SK-N-SH treated with all-trans-retinoic acid at 6 μM for 48 hours (cell line): ENCODE measurements at regions not wholly inside any gene's neighbourhood (a gene's known extent, or its start where the extent isn't known, plus 50 kb on each side); places are given as distances from the start of the nearest gene placed in this dataset.

Experiments
- BACH2 ChIP-seq: fragments of 250-450 bp; sonication (Bioruptor Pico); IDR thresholded peaks from 2 replicates; pipeline ENCODE4 v1.9.0; 2021; ENCODE audit warnings: mild to moderate bottlenecking, borderline replicate concordance
- ISL1 ChIP-seq: fragments of 250-450 bp; sonication (Bioruptor Pico); IDR thresholded peaks from 2 replicates; pipeline ENCODE4 v2.1.2; 2022; ENCODE audit warnings: mild to moderate bottlenecking, moderate library complexity
- ZFP3 ChIP-seq: fragments of 250-450 bp; sonication (Bioruptor Pico); IDR thresholded peaks from 2 replicates; pipeline ENCODE4 v1.5.0; 2020; ENCODE audit warnings: mild to moderate bottlenecking, moderate library complexity
- ZFP30 ChIP-seq: fragments of 450-650 bp; formaldehyde crosslinking; IDR thresholded peaks from 2 replicates; pipeline ENCODE4 v1.5.0; 2022; ENCODE audit warnings: mild to moderate bottlenecking, moderate library complexity
- ZNF70 ChIP-seq: fragments of 450-650 bp; formaldehyde crosslinking; IDR thresholded peaks from 2 replicates; pipeline ENCODE4 v1.5.0; 2020; ENCODE audit warnings: mild to moderate bottlenecking, moderate library complexity
- TF ChIP-seq, protein P1 (sequence below): fragments of 250-450 bp; sonication (Bioruptor Pico); IDR thresholded peaks from 2 replicates; pipeline ENCODE4 v1.5.0; 2020; ENCODE audit warnings: mild to moderate bottlenecking, moderate library complexity
- TF ChIP-seq, protein P2 (sequence below): fragments of 250-450 bp; sonication (Bioruptor Pico); IDR thresholded peaks from 2 replicates; pipeline ENCODE4 v1.5.1; 2021; ENCODE audit warnings: mild to moderate bottlenecking, moderate library complexity
- TF ChIP-seq, protein P3 (sequence below): fragments of 250-450 bp; sonication (Bioruptor Pico); IDR thresholded peaks from 2 replicates; pipeline ENCODE4 v1.5.1; 2020; ENCODE audit warnings: low read depth, mild to moderate bottlenecking, moderate library complexity
- TF ChIP-seq, protein P4 (sequence below): fragments of 250-450 bp; sonication (Bioruptor Pico); IDR thresholded peaks from 2 replicates; pipeline ENCODE4 v1.8.0; 2020; ENCODE audit warnings: mild to moderate bottlenecking, moderate library complexity, borderline replicate concordance
- TF ChIP-seq, protein P5 (sequence below): fragments of 250-450 bp; sonication (Bioruptor Pico); IDR thresholded peaks from 2 replicates; pipeline ENCODE4 v1.8.0; 2021; ENCODE audit warnings: low read depth, mild to moderate bottlenecking, moderate library complexity, borderline replicate concordance

DNA sequence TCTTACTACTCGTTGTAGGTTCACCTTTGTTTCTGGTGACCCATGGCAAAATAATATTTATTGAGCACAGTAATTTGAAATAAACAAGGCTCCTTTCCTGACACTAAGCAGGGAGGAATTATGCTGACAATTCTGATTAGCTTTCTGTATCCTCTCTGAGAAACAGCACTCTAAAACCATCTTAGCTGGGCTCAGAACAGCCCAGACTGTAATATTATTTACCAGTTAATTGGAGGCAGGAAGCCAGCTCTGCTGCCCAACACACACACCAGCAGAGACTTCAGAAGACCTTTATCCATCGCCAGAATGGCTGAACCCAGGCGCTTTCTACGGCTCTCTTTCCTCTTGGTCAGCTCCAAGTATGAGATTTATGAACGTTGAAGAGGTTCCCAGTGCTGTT lies 77.6 kb upstream of the FMN2 start:
- TF ChIP-seq, protein P1, sequence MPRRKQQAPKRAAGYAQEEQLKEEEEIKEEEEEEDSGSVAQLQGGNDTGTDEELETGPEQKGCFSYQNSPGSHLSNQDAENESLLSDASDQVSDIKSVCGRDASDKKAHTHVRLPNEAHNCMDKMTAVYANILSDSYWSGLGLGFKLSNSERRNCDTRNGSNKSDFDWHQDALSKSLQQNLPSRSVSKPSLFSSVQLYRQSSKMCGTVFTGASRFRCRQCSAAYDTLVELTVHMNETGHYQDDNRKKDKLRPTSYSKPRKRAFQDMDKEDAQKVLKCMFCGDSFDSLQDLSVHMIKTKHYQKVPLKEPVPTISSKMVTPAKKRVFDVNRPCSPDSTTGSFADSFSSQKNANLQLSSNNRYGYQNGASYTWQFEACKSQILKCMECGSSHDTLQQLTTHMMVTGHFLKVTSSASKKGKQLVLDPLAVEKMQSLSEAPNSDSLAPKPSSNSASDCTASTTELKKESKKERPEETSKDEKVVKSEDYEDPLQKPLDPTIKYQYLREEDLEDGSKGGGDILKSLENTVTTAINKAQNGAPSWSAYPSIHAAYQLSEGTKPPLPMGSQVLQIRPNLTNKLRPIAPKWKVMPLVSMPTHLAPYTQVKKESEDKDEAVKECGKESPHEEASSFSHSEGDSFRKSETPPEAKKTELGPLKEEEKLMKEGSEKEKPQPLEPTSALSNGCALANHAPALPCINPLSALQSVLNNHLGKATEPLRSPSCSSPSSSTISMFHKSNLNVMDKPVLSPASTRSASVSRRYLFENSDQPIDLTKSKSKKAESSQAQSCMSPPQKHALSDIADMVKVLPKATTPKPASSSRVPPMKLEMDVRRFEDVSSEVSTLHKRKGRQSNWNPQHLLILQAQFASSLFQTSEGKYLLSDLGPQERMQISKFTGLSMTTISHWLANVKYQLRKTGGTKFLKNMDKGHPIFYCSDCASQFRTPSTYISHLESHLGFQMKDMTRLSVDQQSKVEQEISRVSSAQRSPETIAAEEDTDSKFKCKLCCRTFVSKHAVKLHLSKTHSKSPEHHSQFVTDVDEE (CRISPR knock-in tag): no peak
- TF ChIP-seq BACH2 (no peak), ISL1 (CRISPR knock-in tag) (no peak), ZFP30 (CRISPR knock-in tag) (no peak), ZNF70 (CRISPR knock-in tag) (no peak), ZFP3 (CRISPR knock-in tag) (no peak)
- TF ChIP-seq, protein P2, sequence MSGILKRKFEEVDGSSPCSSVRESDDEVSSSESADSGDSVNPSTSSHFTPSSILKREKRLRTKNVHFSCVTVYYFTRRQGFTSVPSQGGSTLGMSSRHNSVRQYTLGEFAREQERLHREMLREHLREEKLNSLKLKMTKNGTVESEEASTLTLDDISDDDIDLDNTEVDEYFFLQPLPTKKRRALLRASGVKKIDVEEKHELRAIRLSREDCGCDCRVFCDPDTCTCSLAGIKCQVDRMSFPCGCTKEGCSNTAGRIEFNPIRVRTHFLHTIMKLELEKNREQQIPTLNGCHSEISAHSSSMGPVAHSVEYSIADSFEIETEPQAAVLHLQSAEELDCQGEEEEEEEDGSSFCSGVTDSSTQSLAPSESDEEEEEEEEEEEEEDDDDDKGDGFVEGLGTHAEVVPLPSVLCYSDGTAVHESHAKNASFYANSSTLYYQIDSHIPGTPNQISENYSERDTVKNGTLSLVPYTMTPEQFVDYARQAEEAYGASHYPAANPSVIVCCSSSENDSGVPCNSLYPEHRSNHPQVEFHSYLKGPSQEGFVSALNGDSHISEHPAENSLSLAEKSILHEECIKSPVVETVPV (CRISPR knock-in tag): no peak
- TF ChIP-seq, protein P3, sequence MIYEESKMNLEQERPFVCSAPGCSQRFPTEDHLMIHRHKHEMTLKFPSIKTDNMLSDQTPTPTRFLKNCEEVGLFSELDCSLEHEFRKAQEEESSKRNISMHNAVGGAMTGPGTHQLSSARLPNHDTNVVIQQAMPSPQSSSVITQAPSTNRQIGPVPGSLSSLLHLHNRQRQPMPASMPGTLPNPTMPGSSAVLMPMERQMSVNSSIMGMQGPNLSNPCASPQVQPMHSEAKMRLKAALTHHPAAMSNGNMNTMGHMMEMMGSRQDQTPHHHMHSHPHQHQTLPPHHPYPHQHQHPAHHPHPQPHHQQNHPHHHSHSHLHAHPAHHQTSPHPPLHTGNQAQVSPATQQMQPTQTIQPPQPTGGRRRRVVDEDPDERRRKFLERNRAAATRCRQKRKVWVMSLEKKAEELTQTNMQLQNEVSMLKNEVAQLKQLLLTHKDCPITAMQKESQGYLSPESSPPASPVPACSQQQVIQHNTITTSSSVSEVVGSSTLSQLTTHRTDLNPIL (CRISPR knock-in tag): no peak
- TF ChIP-seq, protein P4, sequence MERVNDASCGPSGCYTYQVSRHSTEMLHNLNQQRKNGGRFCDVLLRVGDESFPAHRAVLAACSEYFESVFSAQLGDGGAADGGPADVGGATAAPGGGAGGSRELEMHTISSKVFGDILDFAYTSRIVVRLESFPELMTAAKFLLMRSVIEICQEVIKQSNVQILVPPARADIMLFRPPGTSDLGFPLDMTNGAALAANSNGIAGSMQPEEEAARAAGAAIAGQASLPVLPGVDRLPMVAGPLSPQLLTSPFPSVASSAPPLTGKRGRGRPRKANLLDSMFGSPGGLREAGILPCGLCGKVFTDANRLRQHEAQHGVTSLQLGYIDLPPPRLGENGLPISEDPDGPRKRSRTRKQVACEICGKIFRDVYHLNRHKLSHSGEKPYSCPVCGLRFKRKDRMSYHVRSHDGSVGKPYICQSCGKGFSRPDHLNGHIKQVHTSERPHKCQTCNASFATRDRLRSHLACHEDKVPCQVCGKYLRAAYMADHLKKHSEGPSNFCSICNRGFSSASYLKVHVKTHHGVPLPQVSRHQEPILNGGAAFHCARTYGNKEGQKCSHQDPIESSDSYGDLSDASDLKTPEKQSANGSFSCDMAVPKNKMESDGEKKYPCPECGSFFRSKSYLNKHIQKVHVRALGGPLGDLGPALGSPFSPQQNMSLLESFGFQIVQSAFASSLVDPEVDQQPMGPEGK (CRISPR knock-in tag): no peak
- TF ChIP-seq, protein P5, sequence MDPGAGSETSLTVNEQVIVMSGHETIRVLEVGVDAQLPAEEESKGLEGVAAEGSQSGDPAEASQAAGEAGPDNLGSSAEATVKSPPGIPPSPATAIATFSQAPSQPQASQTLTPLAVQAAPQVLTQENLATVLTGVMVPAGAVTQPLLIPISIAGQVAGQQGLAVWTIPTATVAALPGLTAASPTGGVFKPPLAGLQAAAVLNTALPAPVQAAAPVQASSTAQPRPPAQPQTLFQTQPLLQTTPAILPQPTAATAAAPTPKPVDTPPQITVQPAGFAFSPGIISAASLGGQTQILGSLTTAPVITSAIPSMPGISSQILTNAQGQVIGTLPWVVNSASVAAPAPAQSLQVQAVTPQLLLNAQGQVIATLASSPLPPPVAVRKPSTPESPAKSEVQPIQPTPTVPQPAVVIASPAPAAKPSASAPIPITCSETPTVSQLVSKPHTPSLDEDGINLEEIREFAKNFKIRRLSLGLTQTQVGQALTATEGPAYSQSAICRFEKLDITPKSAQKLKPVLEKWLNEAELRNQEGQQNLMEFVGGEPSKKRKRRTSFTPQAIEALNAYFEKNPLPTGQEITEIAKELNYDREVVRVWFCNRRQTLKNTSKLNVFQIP (CRISPR knock-in tag): no peak
